ENCODE measurements at regions not wholly inside any gene's neighbourhood (a gene's known extent, or its start where the extent isn't known, plus 50 kb on each side); places are given as distances from the start of the nearest gene placed in this dataset.

DNA sequence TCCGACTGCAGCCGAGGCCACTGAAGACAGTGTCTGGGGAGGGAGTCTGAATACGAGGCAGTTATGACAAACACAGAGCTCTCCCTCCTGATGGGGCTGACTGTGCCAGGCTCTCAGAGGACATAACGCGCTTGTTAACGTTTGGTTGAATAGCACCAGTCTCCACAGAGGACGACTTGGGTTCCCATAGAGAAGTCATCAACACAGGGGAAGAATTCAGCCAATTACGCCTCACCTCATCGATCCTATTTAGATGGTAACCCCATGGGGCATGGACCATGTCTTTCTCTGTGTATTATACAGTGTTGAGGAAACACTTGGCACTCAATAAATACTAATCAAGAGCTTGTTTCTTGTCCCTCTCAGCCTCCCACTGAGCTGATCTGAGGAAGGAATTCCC, 642.6 kb upstream of the LCORL start:
- Histone ChIP-seq H4K20me1 (ENCODE audit: control insufficient read depth, insufficient read depth, insufficient read length) (no peaks in the 10 kb centered on the region), H3T11ph (ENCODE audit: low read length) (no peak overlapping the region), H4K8ac (replicated peaks; ENCODE audit: insufficient read length, low read depth, low read length) (no peak overlapping the region), H2BK120ac (ENCODE audit: low read depth, low read length, poor library complexity, severe bottlenecking) (no peak overlapping the region), H3K27me3 (ENCODE audit: insufficient read depth, low read length) (no peaks in the 10 kb centered on the region), H2BK12ac (ENCODE audit: insufficient read length, low read depth, low read length) (no peak overlapping the region), H2AK5ac (ENCODE audit: insufficient read length, low read length) (no peak overlapping the region), H4K91ac (ENCODE audit: insufficient read length, low read depth, low read length) (no peak overlapping the region), H3K23me2 (ENCODE audit: insufficient read length, low read depth, low read length, poor library complexity, severe bottlenecking) (no peaks in the 10 kb centered on the region), H3K18ac (ENCODE audit: insufficient read length, low read depth, low read length) (no peak overlapping the region), H3K9ac (ENCODE audit: extremely low read depth, insufficient read length, low read length) (no peak overlapping the region), H3K79me1 (ENCODE audit: insufficient read depth, low read depth, low read length, poor library complexity, severe bottlenecking) (no peaks in the 10 kb centered on the region), H3K23ac (ENCODE audit: insufficient read length, low read depth, low read length) (no peak overlapping the region), H2BK20ac (ENCODE audit: low read depth, low read length, poor library complexity, severe bottlenecking) (no peak overlapping the region), H3K14ac (ENCODE audit: insufficient read depth, low read length) (no peak overlapping the region), H2AFZ (ENCODE audit: low read length) (no peak overlapping the region), H3K56ac (ENCODE audit: insufficient read length, low read depth, low read length) (no peak overlapping the region), H3K79me2 (ENCODE audit: insufficient read depth, low read length) (no peaks in the 10 kb centered on the region), H3K27ac (ENCODE audit: insufficient read length, low read depth, low read length) (no peak overlapping the region), H2BK15ac (ENCODE audit: low read depth, low read length) (no peak overlapping the region), H3K4ac (ENCODE audit: low read depth, low read length) (no peak overlapping the region), H2BK5ac (ENCODE audit: insufficient read length, low read length) (no peak overlapping the region), H4K5ac (ENCODE audit: insufficient read length, low read depth, low read length) (no peak overlapping the region), H3K9me3 (ENCODE audit: control insufficient read depth, low read depth, low read length) (no peaks in the 10 kb centered on the region), H3K4me2 (ENCODE audit: insufficient read depth, insufficient read length, low read length) (no peak overlapping the region), H3K4me1 (ENCODE audit: insufficient read depth, low read length) (no peaks in the 10 kb centered on the region)
- WGBS (ENCODE audit: extremely low coverage, insufficient read length, low lambda C conversion rate): no CpG with 5 or more reads among the region's 9 CpGs
- Mint-ChIP-seq H3K27me3 (ENCODE audit: low read depth) (no peaks in the 10 kb centered on the region), H3K4me1 (no peaks in the 10 kb centered on the region), H3K9me3 (no peaks in the 10 kb centered on the region; a peak in 3 of 5 replicates), H3K4me3 (no peak overlapping the region), H3K36me3 (ENCODE audit: insufficient read depth in 1 of 3, low read depth in 3 of 3) (no peaks in the 10 kb centered on the region), H3K27ac (no peak overlapping the region)
- DNase-seq: no peak
- TF ChIP-seq, protein P1, sequence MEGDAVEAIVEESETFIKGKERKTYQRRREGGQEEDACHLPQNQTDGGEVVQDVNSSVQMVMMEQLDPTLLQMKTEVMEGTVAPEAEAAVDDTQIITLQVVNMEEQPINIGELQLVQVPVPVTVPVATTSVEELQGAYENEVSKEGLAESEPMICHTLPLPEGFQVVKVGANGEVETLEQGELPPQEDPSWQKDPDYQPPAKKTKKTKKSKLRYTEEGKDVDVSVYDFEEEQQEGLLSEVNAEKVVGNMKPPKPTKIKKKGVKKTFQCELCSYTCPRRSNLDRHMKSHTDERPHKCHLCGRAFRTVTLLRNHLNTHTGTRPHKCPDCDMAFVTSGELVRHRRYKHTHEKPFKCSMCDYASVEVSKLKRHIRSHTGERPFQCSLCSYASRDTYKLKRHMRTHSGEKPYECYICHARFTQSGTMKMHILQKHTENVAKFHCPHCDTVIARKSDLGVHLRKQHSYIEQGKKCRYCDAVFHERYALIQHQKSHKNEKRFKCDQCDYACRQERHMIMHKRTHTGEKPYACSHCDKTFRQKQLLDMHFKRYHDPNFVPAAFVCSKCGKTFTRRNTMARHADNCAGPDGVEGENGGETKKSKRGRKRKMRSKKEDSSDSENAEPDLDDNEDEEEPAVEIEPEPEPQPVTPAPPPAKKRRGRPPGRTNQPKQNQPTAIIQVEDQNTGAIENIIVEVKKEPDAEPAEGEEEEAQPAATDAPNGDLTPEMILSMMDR (conservative IDR thresholded peaks at IDR 0.05): no peak
